K562 (cell line): ENCODE measurements at regions not wholly inside any gene's neighbourhood (a gene's known extent, or its start where the extent isn't known, plus 50 kb on each side); places are given as distances from the start of the nearest gene placed in this dataset.

Source experiments
- ATAC-seq: fragments of 200-7000 bp; cut with Tn5 transposase; 3 replicates; pipeline ENCODE4 v1.9.1; 2020; ENCODE audit warnings: moderate library complexity
- BruUV-seq: library from RNA; stranded (reverse); fragments of 400-500 nt; replicated peaks from 2 replicates; lab custom pipeline; 2021; lab: Mats Ljungman, UMichigan
- CTCF ChIA-PET: fragments of 300-600 bp; formaldehyde crosslinking; extraction: SDS; loops from one replicate; lab custom pipeline; 2021; ENCODE audit warnings: low intra/inter-chr PET ratio; lab: Yijun Ruan, JAX
- POLR2A ChIA-PET: fragments of 300-600, 350-650 bp; sonication (Branson Sonifier 250); formaldehyde crosslinking; extraction: SDS; loops from one replicate; lab custom pipeline; 2021; ENCODE audit warnings: antibody characterized with exemption, inconsistent platforms; lab: Yijun Ruan, JAX
- DNase-seq, 4 experiments: peaks; one replicate each; pipeline versions ENCODE4 v3.0.0 to v3.0.0-alpha.2; 2011 to 2018; ENCODE audit warnings: low spot score in 3 of 4, mixed read lengths in 3 of 4; ENCODE audit errors: extremely low read depth in 1 of 4
- FAIRE-seq: peaks from 2 replicates; lab custom pipeline; 2011; peaks lifted over from hg19 to GRCh38; lab: Jason Lieb, UNC
- H2AFZ ChIP-seq: 2 replicates; pipeline ENCODE4 v1.6.0; 2011; ENCODE audit warnings: low read depth, low read length, control low read depth, inconsistent platforms
- H3K27ac ChIP-seq: fragments of 200-600 bp; 3 replicates; pipeline ENCODE4 v1.8.0; 2011; ENCODE audit warnings: low read depth, mild to moderate bottlenecking, control low read depth, inconsistent platforms, low read length, moderate library complexity, mixed read lengths; ENCODE audit errors: extremely low read depth
- H3K27me3 ChIP-seq, 2 experiments: fragments of 300-600 bp in 1 of 2; 2 replicates in 1 of 2; 3 replicates in 1 of 2; pipeline versions ENCODE4 v1.6.0 to v1.8.0; 2011; ENCODE audit warnings: inconsistent platforms in 2 of 2, low read length in 2 of 2, mild to moderate bottlenecking in 1 of 2, mixed read lengths in 1 of 2, moderate library complexity in 1 of 2; ENCODE audit not compliant: control insufficient read depth in 2 of 2, insufficient read depth in 2 of 2
- H3K36me3 ChIP-seq: fragments of 300-600 bp; 3 replicates; pipeline ENCODE4 v1.8.0; 2011; ENCODE audit warnings: mild to moderate bottlenecking, low read length, inconsistent platforms; ENCODE audit not compliant: control insufficient read depth, insufficient read depth
- H3K4me1 ChIP-seq, 2 experiments: fragments of 200-600 bp in 1 of 2; replicated peaks in 1 of 2; 2 replicates in 1 of 2; 3 replicates in 1 of 2; pipeline versions ENCODE4 v1.5.1 to v1.8.0; 2011; ENCODE audit warnings: inconsistent platforms in 2 of 2, low read length in 2 of 2, mild to moderate bottlenecking in 1 of 2, mixed read lengths in 1 of 2, moderate library complexity in 1 of 2; ENCODE audit not compliant: control insufficient read depth in 2 of 2, insufficient read depth in 2 of 2
- H3K4me2 ChIP-seq: 2 replicates; pipeline ENCODE4 v1.6.1; 2011; ENCODE audit warnings: low read length, control low read depth, inconsistent platforms, mixed read lengths; ENCODE audit not compliant: insufficient read depth
- H3K4me3 ChIP-seq: fragments of 200-600 bp; sonication (generic), shearing (Covaris generic); 2 replicates; pipeline ENCODE4 v1.5.1; 2016; ENCODE audit warnings: control low read depth, inconsistent platforms
- H3K79me2 ChIP-seq: fragments of 200-600 bp; 3 replicates; pipeline ENCODE4 v1.8.0; 2011; ENCODE audit warnings: low read length, inconsistent platforms; ENCODE audit not compliant: control insufficient read depth, insufficient read depth
- H3K9ac ChIP-seq, 2 experiments: 2 replicates each; pipeline versions ENCODE4 v1.6.0 to v1.6.1; 2011; ENCODE audit warnings: low read depth in 2 of 2, low read length in 2 of 2, control low read depth in 1 of 2, inconsistent platforms in 1 of 2, mild to moderate bottlenecking in 1 of 2, mixed read lengths in 1 of 2; ENCODE audit not compliant: insufficient read depth in 1 of 2
- H3K9me1 ChIP-seq: one replicate; pipeline ENCODE4 v1.6.0; 2011; ENCODE audit warnings: inconsistent platforms, mild to moderate bottlenecking, low read length, moderate library complexity; ENCODE audit not compliant: control insufficient read depth, insufficient read depth
- H3K9me3 ChIP-seq: replicated peaks from 2 replicates; pipeline ENCODE4 v1.5.1; 2011; ENCODE audit warnings: low read depth, low read length, inconsistent platforms; ENCODE audit not compliant: control insufficient read depth, insufficient read depth
- H4K20me1 ChIP-seq: replicated peaks from 2 replicates; pipeline ENCODE4 v1.6.1; 2011; ENCODE audit warnings: low read length, inconsistent platforms, mixed read lengths; ENCODE audit not compliant: control insufficient read depth, insufficient read depth
- HMG20A ChIP-seq: fragments of 450-650 bp; formaldehyde crosslinking; conservative IDR thresholded peaks from 2 replicates; pipeline ENCODE4 v1.4.0; 2020; ENCODE audit warnings: mild to moderate bottlenecking, mixed read lengths
- HOXB6 ChIP-seq: fragments of 250-450 bp; sonication (Bioruptor Pico); IDR thresholded peaks from 2 replicates; pipeline ENCODE4 v1.5.1; 2022; ENCODE audit warnings: mild to moderate bottlenecking, borderline replicate concordance
- SIX5 ChIP-seq, 2 experiments: IDR thresholded peaks; 2 replicates each; pipeline ENCODE4 v1.6.1; 2011; ENCODE audit warnings: low read length in 2 of 2, borderline replicate concordance in 1 of 2, low read depth in 1 of 2, mild to moderate bottlenecking in 1 of 2, moderate library complexity in 1 of 2; ENCODE audit not compliant: insufficient read depth in 1 of 2
- ZNF316 ChIP-seq: fragments of 450-650 bp; IDR thresholded peaks from 2 replicates; pipeline ENCODE4 v1.6.1; 2016
- ZNF324 ChIP-seq: fragments of 250-450 bp; sonication (Bioruptor Pico); IDR thresholded peaks from 2 replicates; pipeline ENCODE4 v1.4.0; 2020; ENCODE audit warnings: mild to moderate bottlenecking
- WGBS: fragments of 100-300 bp; shearing (Covaris generic); methylation state at CpG from one replicate; pipeline ENCODE4 v1.1.6; 2016; ENCODE audit warnings: low coverage, mixed read lengths; ENCODE audit not compliant: insufficient coverage; ENCODE audit errors: missing lambda C conversion rate; 5-methylcytosine and 5-hydroxymethylcytosine counted together
- in situ Hi-C: fragments of 300-500 bp; cut with MboI; formaldehyde crosslinking; loops from 4 replicates; pipeline ENCODE4 v1.15.0; 2018; ENCODE audit warnings: inconsistent platforms, mixed read lengths
- intact Hi-C: fragments of 100-400 bp; cut with micrococcal nuclease; formaldehyde crosslinking; loops from 2 replicates; pipeline ENCODE4 v1.14.2; 2022
- TF ChIP-seq, protein P1 (sequence below): sonication (generic); formaldehyde crosslinking; IDR thresholded peaks from 2 replicates; pipeline ENCODE4 v1.8.0; 2022; ENCODE audit warnings: mild to moderate bottlenecking, missing genetic modification reagents
- TF ChIP-seq, protein P2 (sequence below): fragments of 250-450 bp; sonication (Bioruptor Pico); IDR thresholded peaks from 2 replicates; pipeline ENCODE4 v1.5.0; 2020; ENCODE audit warnings: mild to moderate bottlenecking, borderline replicate concordance
- TF ChIP-seq, protein P3 (sequence below), 2 experiments: fragments of 450-650 bp in 1 of 2; sonication (generic) in 1 of 2; formaldehyde crosslinking in 1 of 2; IDR thresholded peaks; 2 replicates each; pipeline versions ENCODE4 v1.7.1 to v1.9.0; 2016 to 2022; ENCODE audit warnings: inconsistent platforms in 1 of 2, mild to moderate bottlenecking in 1 of 2, missing genetic modification reagents in 1 of 2

DNA sequence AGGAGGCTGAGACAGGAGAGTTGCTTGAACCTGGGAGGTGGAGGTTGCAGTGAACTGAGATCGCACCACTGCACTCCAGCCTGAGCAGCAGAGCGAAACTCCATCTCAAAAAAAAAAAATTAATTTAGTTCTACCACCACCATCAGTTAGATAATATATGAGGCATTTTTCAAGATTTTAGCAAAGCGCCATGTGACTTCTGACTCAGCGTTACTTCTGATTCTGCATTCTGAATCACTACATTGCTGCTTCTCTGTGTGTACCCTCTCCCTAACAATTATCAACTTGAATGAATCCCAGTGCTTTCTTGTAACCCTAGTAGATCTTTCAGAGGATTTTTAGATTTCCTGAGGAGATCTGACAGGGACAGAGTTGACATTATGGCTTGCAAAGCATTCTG, 176.8 kb upstream of the SORCS1 start:
- no peaks in the 10 kb centered on the region for H3K27me3 ChIP-seq
- intact Hi-C loops, result no loop called here
- H3K9me1 ChIP-seq, result no peaks in the 10 kb centered on the region
- WGBS, result 8% methylated on average over 4 of the region's 4 CpGs
- no peaks in the 10 kb centered on the region for H3K36me3 ChIP-seq
- ChIA-PET CTCF (no interaction called here), POLR2A (no interaction called here)
- no peak overlapping the region for H2AFZ ChIP-seq
- FAIRE-seq, result no peak
- no peak overlapping the region for H3K27ac ChIP-seq
- H3K4me3 ChIP-seq, result no peak overlapping the region
- no peak overlapping the region for H3K4me2 ChIP-seq
- H3K79me2 ChIP-seq, result no peaks in the 10 kb centered on the region
- no peaks in the 10 kb centered on the region for H3K4me1 ChIP-seq
- no peaks in the 10 kb centered on the region for H4K20me1 ChIP-seq
- no peak for ATAC-seq
- H3K9me3 ChIP-seq, result no peaks in the 10 kb centered on the region
- in situ Hi-C loops, result no loop called here
- DNase-seq, result no peak
- no peak overlapping the region for H3K9ac ChIP-seq
- BruUV-seq, result no TSS peak
- TF ChIP-seq, protein P1, sequence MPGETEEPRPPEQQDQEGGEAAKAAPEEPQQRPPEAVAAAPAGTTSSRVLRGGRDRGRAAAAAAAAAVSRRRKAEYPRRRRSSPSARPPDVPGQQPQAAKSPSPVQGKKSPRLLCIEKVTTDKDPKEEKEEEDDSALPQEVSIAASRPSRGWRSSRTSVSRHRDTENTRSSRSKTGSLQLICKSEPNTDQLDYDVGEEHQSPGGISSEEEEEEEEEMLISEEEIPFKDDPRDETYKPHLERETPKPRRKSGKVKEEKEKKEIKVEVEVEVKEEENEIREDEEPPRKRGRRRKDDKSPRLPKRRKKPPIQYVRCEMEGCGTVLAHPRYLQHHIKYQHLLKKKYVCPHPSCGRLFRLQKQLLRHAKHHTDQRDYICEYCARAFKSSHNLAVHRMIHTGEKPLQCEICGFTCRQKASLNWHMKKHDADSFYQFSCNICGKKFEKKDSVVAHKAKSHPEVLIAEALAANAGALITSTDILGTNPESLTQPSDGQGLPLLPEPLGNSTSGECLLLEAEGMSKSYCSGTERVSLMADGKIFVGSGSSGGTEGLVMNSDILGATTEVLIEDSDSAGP (CRISPR knock-in tag), result no peak
- TF ChIP-seq SIX5 (IDR thresholded peaks at IDR 0.05; ENCODE audit: borderline replicate concordance in 1 of 2, insufficient read depth in 1 of 2, low read depth in 1 of 2, low read length in 2 of 2) (no peak), HMG20A (no peak), HOXB6 (CRISPR knock-in tag) (no peak), ZNF316 (no peak), ZNF324 (CRISPR knock-in tag) (no peak)
- TF ChIP-seq, protein P2, sequence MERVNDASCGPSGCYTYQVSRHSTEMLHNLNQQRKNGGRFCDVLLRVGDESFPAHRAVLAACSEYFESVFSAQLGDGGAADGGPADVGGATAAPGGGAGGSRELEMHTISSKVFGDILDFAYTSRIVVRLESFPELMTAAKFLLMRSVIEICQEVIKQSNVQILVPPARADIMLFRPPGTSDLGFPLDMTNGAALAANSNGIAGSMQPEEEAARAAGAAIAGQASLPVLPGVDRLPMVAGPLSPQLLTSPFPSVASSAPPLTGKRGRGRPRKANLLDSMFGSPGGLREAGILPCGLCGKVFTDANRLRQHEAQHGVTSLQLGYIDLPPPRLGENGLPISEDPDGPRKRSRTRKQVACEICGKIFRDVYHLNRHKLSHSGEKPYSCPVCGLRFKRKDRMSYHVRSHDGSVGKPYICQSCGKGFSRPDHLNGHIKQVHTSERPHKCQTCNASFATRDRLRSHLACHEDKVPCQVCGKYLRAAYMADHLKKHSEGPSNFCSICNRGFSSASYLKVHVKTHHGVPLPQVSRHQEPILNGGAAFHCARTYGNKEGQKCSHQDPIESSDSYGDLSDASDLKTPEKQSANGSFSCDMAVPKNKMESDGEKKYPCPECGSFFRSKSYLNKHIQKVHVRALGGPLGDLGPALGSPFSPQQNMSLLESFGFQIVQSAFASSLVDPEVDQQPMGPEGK, result no peak
- TF ChIP-seq, protein P3, sequence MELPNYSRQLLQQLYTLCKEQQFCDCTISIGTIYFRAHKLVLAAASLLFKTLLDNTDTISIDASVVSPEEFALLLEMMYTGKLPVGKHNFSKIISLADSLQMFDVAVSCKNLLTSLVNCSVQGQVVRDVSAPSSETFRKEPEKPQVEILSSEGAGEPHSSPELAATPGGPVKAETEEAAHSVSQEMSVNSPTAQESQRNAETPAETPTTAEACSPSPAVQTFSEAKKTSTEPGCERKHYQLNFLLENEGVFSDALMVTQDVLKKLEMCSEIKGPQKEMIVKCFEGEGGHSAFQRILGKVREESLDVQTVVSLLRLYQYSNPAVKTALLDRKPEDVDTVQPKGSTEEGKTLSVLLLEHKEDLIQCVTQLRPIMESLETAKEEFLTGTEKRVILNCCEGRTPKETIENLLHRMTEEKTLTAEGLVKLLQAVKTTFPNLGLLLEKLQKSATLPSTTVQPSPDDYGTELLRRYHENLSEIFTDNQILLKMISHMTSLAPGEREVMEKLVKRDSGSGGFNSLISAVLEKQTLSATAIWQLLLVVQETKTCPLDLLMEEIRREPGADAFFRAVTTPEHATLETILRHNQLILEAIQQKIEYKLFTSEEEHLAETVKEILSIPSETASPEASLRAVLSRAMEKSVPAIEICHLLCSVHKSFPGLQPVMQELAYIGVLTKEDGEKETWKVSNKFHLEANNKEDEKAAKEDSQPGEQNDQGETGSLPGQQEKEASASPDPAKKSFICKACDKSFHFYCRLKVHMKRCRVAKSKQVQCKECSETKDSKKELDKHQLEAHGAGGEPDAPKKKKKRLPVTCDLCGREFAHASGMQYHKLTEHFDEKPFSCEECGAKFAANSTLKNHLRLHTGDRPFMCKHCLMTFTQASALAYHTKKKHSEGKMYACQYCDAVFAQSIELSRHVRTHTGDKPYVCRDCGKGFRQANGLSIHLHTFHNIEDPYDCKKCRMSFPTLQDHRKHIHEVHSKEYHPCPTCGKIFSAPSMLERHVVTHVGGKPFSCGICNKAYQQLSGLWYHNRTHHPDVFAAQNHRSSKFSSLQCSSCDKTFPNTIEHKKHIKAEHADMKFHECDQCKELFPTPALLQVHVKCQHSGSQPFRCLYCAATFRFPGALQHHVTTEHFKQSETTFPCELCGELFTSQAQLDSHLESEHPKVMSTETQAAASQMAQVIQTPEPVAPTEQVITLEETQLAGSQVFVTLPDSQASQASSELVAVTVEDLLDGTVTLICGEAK (IDR thresholded peaks at IDR 0.05), result no peak
- TF ChIP-seq, protein P3 (CRISPR knock-in tag; IDR thresholded peaks at IDR 0.05), result no peak
